Fibroblast of lung (primary cell): ENCODE measurements at regions not wholly inside any gene's neighbourhood (a gene's known extent, or its start where the extent isn't known, plus 50 kb on each side); places are given as distances from the start of the nearest gene placed in this dataset.
"Not testable (repeated sequence)": the region's sequence is repeated elsewhere in the genome, so short reads cannot be mapped to it uniquely, and the experiment has no call there.

ENCODE experiments used
- DNase-seq, 2 donors: peaks; one replicate each; pipeline versions ENCODE4 v3.0.0 to v3.0.0-alpha.2; 2010; ENCODE audit warnings: low read depth in 2 of 2
- H2AFZ ChIP-seq: 2 replicates; pipeline ENCODE4 v1.5.1; 2012; ENCODE audit warnings: low read length, control low read depth, inconsistent platforms
- H3K27ac ChIP-seq: 2 replicates; pipeline ENCODE4 v1.5.1; 2011; ENCODE audit warnings: low read length, control low read depth; ENCODE audit not compliant: insufficient read depth
- H3K27me3 ChIP-seq: 2 replicates; pipeline ENCODE4 v1.5.1; 2011; ENCODE audit warnings: mild to moderate bottlenecking, low read length; ENCODE audit not compliant: control insufficient read depth, insufficient read depth
- H3K36me3 ChIP-seq: 2 replicates; pipeline ENCODE4 v1.5.1; 2011; ENCODE audit warnings: low read length; ENCODE audit not compliant: control insufficient read depth, insufficient read depth
- H3K4me1 ChIP-seq: 2 replicates; pipeline ENCODE4 v1.5.1; 2011; ENCODE audit warnings: low read length; ENCODE audit not compliant: control insufficient read depth, insufficient read depth; ENCODE audit errors: extremely low read depth
- H3K4me2 ChIP-seq: 2 replicates; pipeline ENCODE4 v1.5.1; 2011; ENCODE audit warnings: low read length, control low read depth; ENCODE audit not compliant: insufficient read depth; ENCODE audit errors: extremely low read depth
- H3K4me3 ChIP-seq, 4 experiments: fragments of 200-600 bp in 1 of 4; sonication (generic) in 1 of 4; replicated peaks in 1 of 4; 2 replicates each; pipeline ENCODE4 v1.5.1; 2011 to 2016; ENCODE audit warnings: low read length in 4 of 4, low read depth in 3 of 4, mild to moderate bottlenecking in 3 of 4, control low read depth in 2 of 4, inconsistent platforms in 1 of 4, mixed read lengths in 1 of 4; ENCODE audit not compliant: insufficient read depth in 1 of 4; ENCODE audit errors: control extremely low read depth in 1 of 4
- H3K79me2 ChIP-seq: 2 replicates; pipeline ENCODE4 v1.5.1; 2012; ENCODE audit warnings: mild to moderate bottlenecking, low read length, inconsistent platforms; ENCODE audit not compliant: control insufficient read depth, insufficient read depth
- H3K9ac ChIP-seq: 2 replicates; pipeline ENCODE4 v1.5.1; 2011; ENCODE audit warnings: mild to moderate bottlenecking, low read length, control low read depth; ENCODE audit not compliant: insufficient read depth
- H3K9me3 ChIP-seq: 2 replicates; pipeline ENCODE4 v1.5.1; 2012; ENCODE audit warnings: low read depth, low read length; ENCODE audit not compliant: control insufficient read depth, insufficient read depth
- H4K20me1 ChIP-seq: 2 replicates; pipeline ENCODE4 v1.5.1; 2011; ENCODE audit warnings: low read length; ENCODE audit not compliant: control insufficient read depth, insufficient read depth; ENCODE audit errors: extremely low read depth

GRCh38 chr21:10363321-10363720 lies 158.1 kb upstream of the TPTE start:
- H3K27ac ChIP-seq, H2AFZ ChIP-seq, H3K4me2 ChIP-seq, H3K27me3 ChIP-seq, H3K4me1 ChIP-seq, H3K36me3 ChIP-seq, H3K4me3 ChIP-seq, DNase-seq, H3K79me2 ChIP-seq, H3K9ac ChIP-seq, H3K9me3 ChIP-seq, H4K20me1 ChIP-seq: not testable (repeated sequence)

- not testable (repeated sequence) for H3K27ac ChIP-seq, H3K4me2 ChIP-seq, H3K27me3 ChIP-seq, H4K20me1 ChIP-seq, DNase-seq, H3K79me2 ChIP-seq, H3K4me1 ChIP-seq, H2AFZ ChIP-seq, H3K9ac ChIP-seq, H3K36me3 ChIP-seq, H3K4me3 ChIP-seq, H3K9me3 ChIP-seq
Measured at GRCh38 chr21:10366210-10366609, 155.2 kb upstream of the TPTE start.

GRCh38 chr21:10367586-10367985 lies 153.8 kb upstream of the TPTE start:
- not testable (repeated sequence) for H3K36me3 ChIP-seq, H3K27ac ChIP-seq, H3K27me3 ChIP-seq, DNase-seq, H3K79me2 ChIP-seq, H3K9ac ChIP-seq, H3K4me2 ChIP-seq, H2AFZ ChIP-seq, H3K4me1 ChIP-seq, H4K20me1 ChIP-seq, H3K9me3 ChIP-seq, H3K4me3 ChIP-seq

GRCh38 chr21:10368323-10368798 lies 153.0 kb upstream of the TPTE start:
- not testable (repeated sequence) for H3K4me3 ChIP-seq, H3K79me2 ChIP-seq, H4K20me1 ChIP-seq, H3K4me2 ChIP-seq, H3K9ac ChIP-seq, H2AFZ ChIP-seq, DNase-seq, H3K36me3 ChIP-seq, H3K9me3 ChIP-seq, H3K27ac ChIP-seq, H3K4me1 ChIP-seq, H3K27me3 ChIP-seq

GRCh38 chr21:10369289-10369688 lies 152.1 kb upstream of the TPTE start:
- H3K27ac ChIP-seq, DNase-seq, H3K4me2 ChIP-seq, H3K36me3 ChIP-seq, H3K27me3 ChIP-seq, H3K9me3 ChIP-seq, H3K4me3 ChIP-seq, H3K79me2 ChIP-seq, H2AFZ ChIP-seq, H4K20me1 ChIP-seq, H3K9ac ChIP-seq, H3K4me1 ChIP-seq: not testable (repeated sequence)

GRCh38 chr21:10377758-10378157 lies 143.6 kb upstream of the TPTE start:
- not testable (repeated sequence) for H3K4me3 ChIP-seq, H3K9me3 ChIP-seq, H3K79me2 ChIP-seq, H3K36me3 ChIP-seq, H3K4me1 ChIP-seq, H3K27me3 ChIP-seq, H4K20me1 ChIP-seq, DNase-seq, H3K4me2 ChIP-seq, H2AFZ ChIP-seq, H3K27ac ChIP-seq, H3K9ac ChIP-seq

GRCh38 chr21:10379816-10380215 lies 141.6 kb upstream of the TPTE start:
- H3K4me3 ChIP-seq, H3K27me3 ChIP-seq, DNase-seq, H3K27ac ChIP-seq, H3K9me3 ChIP-seq, H3K79me2 ChIP-seq, H4K20me1 ChIP-seq, H3K4me2 ChIP-seq, H2AFZ ChIP-seq, H3K36me3 ChIP-seq, H3K4me1 ChIP-seq, H3K9ac ChIP-seq: not testable (repeated sequence)
